ENCODE measurements at regions not wholly inside any gene's neighbourhood (a gene's known extent, or its start where the extent isn't known, plus 50 kb on each side); places are given as distances from the start of the nearest gene placed in this dataset.

GRCh38 chr12:46659824-46660223, 166.0 kb downstream of the SLC38A4 start:
- TF ChIP-seq, protein P1, sequence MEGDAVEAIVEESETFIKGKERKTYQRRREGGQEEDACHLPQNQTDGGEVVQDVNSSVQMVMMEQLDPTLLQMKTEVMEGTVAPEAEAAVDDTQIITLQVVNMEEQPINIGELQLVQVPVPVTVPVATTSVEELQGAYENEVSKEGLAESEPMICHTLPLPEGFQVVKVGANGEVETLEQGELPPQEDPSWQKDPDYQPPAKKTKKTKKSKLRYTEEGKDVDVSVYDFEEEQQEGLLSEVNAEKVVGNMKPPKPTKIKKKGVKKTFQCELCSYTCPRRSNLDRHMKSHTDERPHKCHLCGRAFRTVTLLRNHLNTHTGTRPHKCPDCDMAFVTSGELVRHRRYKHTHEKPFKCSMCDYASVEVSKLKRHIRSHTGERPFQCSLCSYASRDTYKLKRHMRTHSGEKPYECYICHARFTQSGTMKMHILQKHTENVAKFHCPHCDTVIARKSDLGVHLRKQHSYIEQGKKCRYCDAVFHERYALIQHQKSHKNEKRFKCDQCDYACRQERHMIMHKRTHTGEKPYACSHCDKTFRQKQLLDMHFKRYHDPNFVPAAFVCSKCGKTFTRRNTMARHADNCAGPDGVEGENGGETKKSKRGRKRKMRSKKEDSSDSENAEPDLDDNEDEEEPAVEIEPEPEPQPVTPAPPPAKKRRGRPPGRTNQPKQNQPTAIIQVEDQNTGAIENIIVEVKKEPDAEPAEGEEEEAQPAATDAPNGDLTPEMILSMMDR (conservative IDR thresholded peaks at IDR 0.05; ENCODE audit: low read depth, low read length), result no peak
- no peak for TF ChIP-seq EZH2 (IDR thresholded peaks at IDR 0.05; ENCODE audit: borderline replicate concordance, low read depth, low read length, poor library complexity, severe bottlenecking)
